Activated CD4-positive, alpha-beta T cell treated with anti-CD3 and anti-CD28 coated beads for 36 hours (primary cell): ENCODE measurements at regions not wholly inside any gene's neighbourhood (a gene's known extent, or its start where the extent isn't known, plus 50 kb on each side); places are given as distances from the start of the nearest gene placed in this dataset.
A peak's percentile ranks its signal among the peaks of the same experiment; 100 is the strongest.

ENCODE experiments used
- ATAC-seq: fragments of 200-7000 bp; cut with Tn5 transposase; one replicate; pipeline ENCODE4 v1.10.0; 2021; ENCODE audit warnings: mild to moderate bottlenecking, moderate library complexity
- CTCF ChIA-PET: fragments of 350-600 bp; sonication (Branson Sonifier 250); formaldehyde crosslinking; loops from one replicate; lab custom pipeline; 2021; ENCODE audit warnings: antibody characterized with exemption; lab: Charles Lee
- POLR2A ChIA-PET: fragments of 350-600 bp; sonication (Branson Sonifier 250); formaldehyde crosslinking; loops from one replicate; lab custom pipeline; 2021; ENCODE audit warnings: antibody characterized with exemption, inconsistent platforms; lab: Charles Lee
- DNase-seq: peaks from one replicate; pipeline ENCODE4 v3.0.0-alpha.2; 2020
- H3K27ac Mint-ChIP-seq: one replicate; pipeline ENCODE4 v1.8.0; 2021; ENCODE audit warnings: mixed read lengths
- H3K27me3 Mint-ChIP-seq: one replicate; pipeline ENCODE4 v1.8.0; 2021; ENCODE audit warnings: mixed read lengths
- H3K36me3 Mint-ChIP-seq: one replicate; pipeline ENCODE4 v1.8.0; 2021; ENCODE audit warnings: low read depth, mixed read lengths
- H3K4me1 Mint-ChIP-seq: one replicate; pipeline ENCODE4 v1.8.0; 2021; ENCODE audit warnings: mixed read lengths
- H3K4me3 Mint-ChIP-seq: one replicate; pipeline ENCODE4 v1.8.0; 2021; ENCODE audit warnings: mild to moderate bottlenecking, moderate library complexity, mixed read lengths
- H3K9me3 Mint-ChIP-seq: one replicate; pipeline ENCODE4 v1.8.0; 2021; ENCODE audit warnings: low read depth, mixed read lengths
- intact Hi-C, 2 experiments: fragments of 100-400 bp; cut with DNase I in 1 of 2; cut with micrococcal nuclease in 1 of 2; formaldehyde crosslinking; loops; one replicate each; pipeline versions ENCODE4 v1.14.2 to v1.15.1; 2022 to 2024; cut with DNase I, micrococcal nuclease

- CTCF ChIA-PET: no interaction called here
- Mint-ChIP-seq H3K36me3 (no peaks in the 10 kb centered on the region), H3K27ac (no peak overlapping the region), H3K9me3 (no peaks in the 10 kb centered on the region), H3K27me3 (no peaks in the 10 kb centered on the region), H3K4me3 (no peak overlapping the region), H3K4me1 (no peaks in the 10 kb centered on the region)
- POLR2A ChIA-PET: interaction anchor here (0.6 kb wide), 1 partner anchor 14 kb away, joined by 3 read pairs; no protein-coding TSS in a partner anchor
- intact Hi-C loops: no loop called here
- ATAC-seq: no peak
- no peak for DNase-seq
These were observed 180.5 kb downstream of the IBTK start for GRCh38 chr6:82066991-82067411.

DNA sequence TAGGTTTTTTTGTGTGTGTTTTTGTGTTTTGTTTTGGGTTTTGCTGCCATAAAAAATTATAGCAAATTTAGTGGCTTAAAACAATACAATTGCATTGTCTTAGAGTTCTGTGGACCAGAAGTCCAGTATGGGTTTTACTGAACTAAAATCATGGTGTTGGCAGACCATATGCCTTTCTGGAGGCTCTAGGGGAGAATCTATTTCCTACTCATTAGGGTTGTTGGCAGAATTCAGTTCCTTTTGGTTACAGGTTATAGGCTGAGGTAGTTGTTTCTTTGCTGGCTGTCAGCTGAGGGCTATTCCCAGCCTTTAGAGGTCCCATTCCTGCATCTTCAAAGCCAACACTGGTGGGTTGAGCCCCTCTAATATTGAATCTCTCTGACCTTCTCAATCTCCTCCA is 181.3 kb downstream of the IBTK start:
- ChIA-PET CTCF (interaction anchor here (0.6 kb wide), 1 partner anchor 1069 kb away, joined by 3 read pairs; no protein-coding TSS in a partner anchor), POLR2A (interaction anchor here (0.6 kb wide), 1 partner anchor 15 kb away, joined by 3 read pairs; no protein-coding TSS in a partner anchor)
- Mint-ChIP-seq H3K9me3 (no peaks in the 10 kb centered on the region), H3K36me3 (no peaks in the 10 kb centered on the region), H3K4me1 (no peaks in the 10 kb centered on the region), H3K4me3 (no peak overlapping the region), H3K27ac (no peak overlapping the region), H3K27me3 (no peaks in the 10 kb centered on the region)
- ATAC-seq: no peak
- intact Hi-C loops: no loop called here
- DNase-seq: no peak

- intact Hi-C loops: no loop called here
- no peak overlapping the region for H3K4me3 Mint-ChIP-seq
- no peaks in the 10 kb centered on the region for H3K36me3 Mint-ChIP-seq
- POLR2A ChIA-PET: no interaction called here
- DNase-seq: no peak
- CTCF ChIA-PET: no interaction called here
- H3K4me1 Mint-ChIP-seq: no peaks in the 10 kb centered on the region
- ATAC-seq: no peak
- H3K9me3 Mint-ChIP-seq: no peaks in the 10 kb centered on the region
- no peak overlapping the region for H3K27ac Mint-ChIP-seq
- H3K27me3 Mint-ChIP-seq: no peaks in the 10 kb centered on the region
These were observed 184.0 kb downstream of the IBTK start for GRCh38 chr6:82063574-82063973.

GRCh38 chr6:82062219-82062618 is 185.3 kb downstream of the IBTK start:
- no peak for ATAC-seq
- no peaks in the 10 kb centered on the region for H3K4me1 Mint-ChIP-seq
- ChIA-PET POLR2A (no interaction called here), CTCF (no interaction called here)
- H3K27ac Mint-ChIP-seq: no peak overlapping the region
- DNase-seq: no peak
- H3K27me3 Mint-ChIP-seq: no peaks in the 10 kb centered on the region
- H3K4me3 Mint-ChIP-seq: no peak overlapping the region
- H3K9me3 Mint-ChIP-seq: no peaks in the 10 kb centered on the region
- H3K36me3 Mint-ChIP-seq: no peaks in the 10 kb centered on the region
- intact Hi-C loops: no loop called here

GRCh38 chr6:82057846-82058554 is 189.5 kb downstream of the IBTK start:
- Mint-ChIP-seq H3K9me3 (no peaks in the 10 kb centered on the region), H3K36me3 (no peaks in the 10 kb centered on the region), H3K4me3 (no peak overlapping the region), H3K4me1 (no peaks in the 10 kb centered on the region), H3K27ac (no peak overlapping the region), H3K27me3 (no peaks in the 10 kb centered on the region)
- intact Hi-C loops: no loop called here
- ATAC-seq (no peak), DNase-seq (no peak)
- ChIA-PET POLR2A (no interaction called here), CTCF (no interaction called here)

GRCh38 chr6:82056567-82056966 is 191.0 kb downstream of the IBTK start:
- intact Hi-C loops: no loop called here
- Mint-ChIP-seq H3K27me3 (no peaks in the 10 kb centered on the region), H3K36me3 (no peaks in the 10 kb centered on the region), H3K4me1 (no peaks in the 10 kb centered on the region), H3K4me3 (no peak overlapping the region), H3K9me3 (no peaks in the 10 kb centered on the region), H3K27ac (no peak overlapping the region)
- ChIA-PET CTCF (no interaction called here), POLR2A (no interaction called here)
- DNase-seq (no peak), ATAC-seq (no peak)

- no peak overlapping the region for H3K27ac Mint-ChIP-seq
- ATAC-seq (no peak), DNase-seq (no peak)
- no peaks in the 10 kb centered on the region for H3K27me3 Mint-ChIP-seq
- intact Hi-C loops: no loop called here
- no peaks in the 10 kb centered on the region for H3K9me3 Mint-ChIP-seq
- ChIA-PET POLR2A (no interaction called here), CTCF (no interaction called here)
- H3K4me1 Mint-ChIP-seq: no peaks in the 10 kb centered on the region
- H3K4me3 Mint-ChIP-seq: no peak overlapping the region
- H3K36me3 Mint-ChIP-seq: no peaks in the 10 kb centered on the region
These were observed 201.4 kb downstream of the IBTK start for GRCh38 chr6:82045965-82046756.

DNA sequence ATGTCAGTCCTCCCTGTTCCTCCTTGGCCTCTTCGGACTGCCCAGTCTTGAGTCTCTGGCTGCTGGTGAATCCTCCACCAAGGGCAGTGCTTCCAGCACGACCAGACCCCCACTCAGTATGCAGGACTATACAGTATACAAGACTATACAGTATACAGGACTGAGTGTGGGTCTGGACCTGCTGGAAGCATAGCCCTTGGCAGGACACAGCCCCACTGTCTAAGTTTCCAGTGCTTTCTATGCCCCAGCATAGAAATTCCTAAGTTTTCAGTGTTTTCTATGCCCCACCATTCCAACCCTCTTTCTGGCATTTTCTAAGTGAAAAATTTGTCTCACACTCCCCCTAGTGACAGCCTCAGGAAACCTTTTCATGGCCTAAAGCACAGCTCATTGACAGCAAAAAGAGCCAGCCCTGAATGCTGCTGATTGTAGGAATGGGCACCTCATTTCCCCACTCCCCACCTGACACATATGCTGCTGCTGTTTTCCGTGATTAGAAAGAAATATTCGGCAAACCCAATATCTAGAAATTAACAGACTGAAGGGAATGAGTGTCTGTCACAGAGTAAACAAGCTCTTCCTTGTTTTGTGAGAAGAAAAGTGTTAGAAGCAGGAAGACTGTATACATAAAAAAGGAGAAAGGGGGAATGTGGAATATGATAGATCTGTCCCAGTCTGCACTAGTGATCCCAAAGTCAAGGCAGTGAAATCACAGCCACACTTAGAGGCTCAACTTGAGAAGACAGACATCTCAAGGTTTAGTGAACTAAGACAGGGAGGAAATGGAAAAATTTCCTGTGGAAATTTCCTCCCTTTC is 206.9 kb downstream of the IBTK start:
- DNase-seq (peak; percentile 25), ATAC-seq (no peak)
- peaks cover 4% of the 10 kb centered on the region for H3K27me3 Mint-ChIP-seq
- H3K4me1 Mint-ChIP-seq: no peaks in the 10 kb centered on the region
- no peaks in the 10 kb centered on the region for H3K9me3 Mint-ChIP-seq
- H3K36me3 Mint-ChIP-seq: no peaks in the 10 kb centered on the region
- intact Hi-C loops: no loop called here
- ChIA-PET POLR2A (no interaction called here), CTCF (interaction anchor here (0.7 to 1.7 kb wide), 2 partner anchors 13 to 1890 kb away, joined by 3 read pairs; no protein-coding TSS in a partner anchor)
- H3K27ac Mint-ChIP-seq: no peak overlapping the region
- H3K4me3 Mint-ChIP-seq: no peak overlapping the region

DNA sequence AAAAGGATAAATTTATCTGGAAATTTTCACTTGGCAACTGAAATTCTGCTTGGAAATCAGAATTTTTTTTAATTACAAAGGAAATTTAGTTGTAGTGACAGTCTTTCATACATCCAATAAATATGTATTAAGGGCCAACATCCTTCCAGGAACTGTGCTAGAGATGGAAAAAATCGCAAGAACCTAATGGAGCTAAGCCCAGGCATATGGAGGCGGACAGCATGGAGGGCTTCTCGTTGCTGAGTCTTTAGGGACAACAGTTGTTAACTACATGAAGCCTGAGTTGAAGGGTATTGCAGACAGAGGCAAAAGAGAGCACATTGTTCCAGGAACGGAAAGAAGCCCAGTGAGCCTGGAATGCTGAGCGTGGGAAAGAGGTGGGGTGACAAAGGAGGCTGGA is 208.9 kb downstream of the IBTK start:
- DNase-seq (no peak), ATAC-seq (no peak)
- CTCF ChIA-PET: interaction anchor here (0.5 to 1.7 kb wide), 2 partner anchors 11 to 78 kb away, joined by 3 read pairs; no protein-coding TSS in a partner anchor
- Mint-ChIP-seq H3K27me3 (peaks cover 4% of the 10 kb centered on the region), H3K4me1 (no peaks in the 10 kb centered on the region), H3K9me3 (no peaks in the 10 kb centered on the region), H3K4me3 (no peak overlapping the region), H3K27ac (no peak overlapping the region), H3K36me3 (no peaks in the 10 kb centered on the region)
- intact Hi-C loops: no loop called here
- POLR2A ChIA-PET: no interaction called here

DNA sequence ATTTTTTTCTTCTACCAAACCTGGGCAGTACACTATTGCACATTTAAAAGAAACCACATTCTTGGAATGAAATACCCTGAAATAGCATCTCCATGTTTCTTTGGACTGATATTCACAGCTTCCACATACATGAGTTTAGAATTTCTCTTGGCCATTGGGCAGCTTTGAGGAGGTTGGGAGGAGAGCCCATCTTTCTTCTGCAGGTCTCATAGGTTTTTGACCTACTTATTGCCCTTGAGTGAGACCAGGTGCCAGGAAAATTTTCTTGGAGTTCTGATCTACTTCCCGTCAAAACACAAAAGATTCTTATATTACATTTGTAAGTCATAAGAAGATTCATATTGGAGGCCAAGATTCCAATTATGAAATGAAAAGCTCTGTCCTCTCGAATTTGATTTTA is 212.0 kb downstream of the IBTK start:
- Mint-ChIP-seq H3K9me3 (no peaks in the 10 kb centered on the region), H3K27ac (no peak overlapping the region), H3K27me3 (peaks cover 4% of the 10 kb centered on the region), H3K4me1 (no peaks in the 10 kb centered on the region), H3K36me3 (no peaks in the 10 kb centered on the region), H3K4me3 (no peak overlapping the region)
- no peak for DNase-seq
- ATAC-seq: no peak
- ChIA-PET POLR2A (no interaction called here), CTCF (no interaction called here)
- intact Hi-C loops: no loop called here

- H3K36me3 Mint-ChIP-seq: no peaks in the 10 kb centered on the region
These were observed 213.8 kb downstream of the IBTK start for GRCh38 chr6:82033631-82034211.

More at GRCh38 chr6:82033631-82034211, 213.8 kb downstream of the IBTK start:
- POLR2A ChIA-PET: no interaction called here
- H3K9me3 Mint-ChIP-seq: no peaks in the 10 kb centered on the region
- CTCF ChIA-PET: no interaction called here
- H3K4me1 Mint-ChIP-seq: no peaks in the 10 kb centered on the region
- ATAC-seq (no peak), DNase-seq (no peak)
- H3K4me3 Mint-ChIP-seq: no peak overlapping the region
- H3K27ac Mint-ChIP-seq: no peak overlapping the region
- peaks cover under 1% of the 10 kb centered on the region for H3K27me3 Mint-ChIP-seq
- intact Hi-C loops: no loop called here
